GM06990 (cell line): ENCODE measurements at regions not wholly inside any gene's neighbourhood (a gene's known extent, or its start where the extent isn't known, plus 50 kb on each side); places are given as distances from the start of the nearest gene placed in this dataset.
"Not testable (repeated sequence)": the region's sequence is repeated elsewhere in the genome, so short reads cannot be mapped to it uniquely, and the experiment has no call there.

Experiments
- DNase-seq: peaks from one replicate; pipeline ENCODE4 v3.0.0-alpha.2; 2011; ENCODE audit not compliant: insufficient read length; ENCODE audit errors: extremely low read depth
- H3K27me3 ChIP-seq: replicated peaks from 2 replicates; pipeline ENCODE4 v1.6.0; 2011; ENCODE audit warnings: low read length; ENCODE audit not compliant: control insufficient read depth, insufficient read depth
- H3K36me3 ChIP-seq: 2 replicates; pipeline ENCODE4 v1.5.1; 2011; ENCODE audit warnings: low read length; ENCODE audit not compliant: control insufficient read depth, insufficient read depth
- H3K4me3 ChIP-seq: replicated peaks from 2 replicates; pipeline ENCODE4 v1.5.1; 2011; ENCODE audit warnings: low read depth, mild to moderate bottlenecking, control low read depth, low read length
- CTCF ChIP-seq: IDR thresholded peaks from 2 replicates; pipeline ENCODE4 v1.5.1; 2011; ENCODE audit warnings: low read length, control low read depth, mild to moderate bottlenecking, inconsistent platforms; ENCODE audit not compliant: insufficient read depth, poor library complexity, severe bottlenecking

GRCh38 chr20:25777241-25777640, 80.6 kb upstream of the ZNF337 start:
- not testable (repeated sequence) for H3K36me3 ChIP-seq, DNase-seq, H3K4me3 ChIP-seq, H3K27me3 ChIP-seq

GRCh38 chr20:25774711-25775110, 78.1 kb upstream of the ZNF337 start:
- H3K27me3 ChIP-seq, DNase-seq, H3K36me3 ChIP-seq, H3K4me3 ChIP-seq: not testable (repeated sequence)

- not testable (repeated sequence) for H3K27me3 ChIP-seq, DNase-seq, H3K4me3 ChIP-seq, H3K36me3 ChIP-seq
These were observed 77.5 kb upstream of the ZNF337 start for GRCh38 chr20:25774203-25774602.

GRCh38 chr20:25772437-25772836, 75.8 kb upstream of the ZNF337 start:
- not testable (repeated sequence) for DNase-seq, H3K36me3 ChIP-seq, H3K4me3 ChIP-seq, H3K27me3 ChIP-seq

- not testable (repeated sequence) for H3K27me3 ChIP-seq, H3K36me3 ChIP-seq, H3K4me3 ChIP-seq, DNase-seq
These were observed 75.2 kb upstream of the ZNF337 start for GRCh38 chr20:25771818-25772217.

- no peak for DNase-seq
- H3K27me3 ChIP-seq: no peaks in the 10 kb centered on the region
- TF ChIP-seq CTCF: no peak
- no peak overlapping the region for H3K4me3 ChIP-seq
- no peaks in the 10 kb centered on the region for H3K36me3 ChIP-seq
These were observed 64.9 kb upstream of the ZNF337 start for GRCh38 chr20:25761596-25761995.

- not testable (repeated sequence) for H3K4me3 ChIP-seq, H3K27me3 ChIP-seq, DNase-seq, H3K36me3 ChIP-seq
These were observed 64.4 kb upstream of the ZNF337 start for GRCh38 chr20:25761046-25761445.

- Histone ChIP-seq H3K4me3 (peak overlapping the region; percentile 65), H3K27me3 (no peaks in the 10 kb centered on the region), H3K36me3 (no peaks in the 10 kb centered on the region)
- TF ChIP-seq CTCF: no peak
- peak; percentile 46 for DNase-seq
These were observed 54.4 kb upstream of the ZNF337 start for GRCh38 chr20:25750765-25751696.
